Astrocyte (in vitro differentiated cells and primary cell): ENCODE measurements at regions not wholly inside any gene's neighbourhood (a gene's known extent, or its start where the extent isn't known, plus 50 kb on each side); places are given as distances from the start of the nearest gene placed in this dataset.

Source experiments
- DNase-seq: peaks from one replicate; pipeline ENCODE4 v3.0.0-alpha.2; 2010; ENCODE audit warnings: low read depth
- FAIRE-seq: peaks from 2 replicates; lab custom pipeline; 2011; peaks lifted over from hg19 to GRCh38; lab: Jason Lieb, UNC
- H2AFZ ChIP-seq: 2 replicates; pipeline ENCODE4 v1.6.0; 2012; ENCODE audit warnings: low read depth, low read length, inconsistent platforms
- H3K27ac ChIP-seq: 2 replicates; pipeline ENCODE4 v1.5.1; 2011; ENCODE audit warnings: low read depth, low read length, inconsistent platforms
- H3K27me3 ChIP-seq: 2 replicates; pipeline ENCODE4 v1.6.0; 2011; ENCODE audit warnings: low read length, inconsistent platforms; ENCODE audit not compliant: insufficient read depth
- H3K36me3 ChIP-seq: 2 replicates; pipeline ENCODE4 v1.5.1; 2011; ENCODE audit warnings: low read length, inconsistent platforms; ENCODE audit not compliant: insufficient read depth
- H3K4me1 ChIP-seq: 2 replicates; pipeline ENCODE4 v1.5.1; 2011; ENCODE audit warnings: low read length, inconsistent platforms; ENCODE audit not compliant: insufficient read depth
- H3K4me2 ChIP-seq: 2 replicates; pipeline ENCODE4 v1.6.0; 2012; ENCODE audit warnings: low read length, inconsistent platforms
- H3K4me3 ChIP-seq: 2 replicates; pipeline ENCODE4 v1.5.1; 2011; ENCODE audit warnings: low read depth, mild to moderate bottlenecking, low read length, inconsistent platforms; ENCODE audit not compliant: insufficient read depth
- H3K79me2 ChIP-seq: 2 replicates; pipeline ENCODE4 v1.6.0; 2012; ENCODE audit warnings: mild to moderate bottlenecking, low read length, inconsistent platforms; ENCODE audit not compliant: insufficient read depth
- H3K9ac ChIP-seq: 2 replicates; pipeline ENCODE4 v1.6.0; 2012; ENCODE audit warnings: mild to moderate bottlenecking, low read length, inconsistent platforms
- H3K9me3 ChIP-seq: 2 replicates; pipeline ENCODE4 v1.5.1; 2012; ENCODE audit warnings: low read depth, mild to moderate bottlenecking, low read length, inconsistent platforms; ENCODE audit not compliant: insufficient read depth
- H4K20me1 ChIP-seq: 2 replicates; pipeline ENCODE4 v1.6.0; 2012; ENCODE audit warnings: low read length, inconsistent platforms; ENCODE audit not compliant: insufficient read depth
- H3K27ac Mint-ChIP-seq: one replicate; pipeline ENCODE4 v1.8.0; 2021; ENCODE audit warnings: mild to moderate bottlenecking, mixed read lengths; ENCODE audit not compliant: unreplicated experiment
- H3K27me3 Mint-ChIP-seq: one replicate; pipeline ENCODE4 v1.8.0; 2021; ENCODE audit warnings: low read depth, mixed read lengths; ENCODE audit not compliant: unreplicated experiment
- H3K36me3 Mint-ChIP-seq: one replicate; pipeline ENCODE4 v1.8.0; 2021; ENCODE audit warnings: low read depth, mixed read lengths; ENCODE audit not compliant: unreplicated experiment
- H3K4me1 Mint-ChIP-seq: one replicate; pipeline ENCODE4 v1.8.0; 2021; ENCODE audit warnings: low read depth, mixed read lengths; ENCODE audit not compliant: unreplicated experiment
- H3K4me3 Mint-ChIP-seq: one replicate; pipeline ENCODE4 v1.8.0; 2021; ENCODE audit warnings: mild to moderate bottlenecking, moderate library complexity, mixed read lengths; ENCODE audit not compliant: unreplicated experiment
- H3K9me3 Mint-ChIP-seq: one replicate; pipeline ENCODE4 v1.8.0; 2021; ENCODE audit warnings: mild to moderate bottlenecking, mixed read lengths; ENCODE audit not compliant: unreplicated experiment
- CTCF ChIP-seq: IDR thresholded peaks from 2 replicates; pipeline ENCODE4 v1.5.1; 2011; ENCODE audit warnings: low read depth, mild to moderate bottlenecking, inconsistent platforms, low read length, moderate library complexity; ENCODE audit not compliant: insufficient read depth
- EZH2 ChIP-seq: IDR thresholded peaks from 2 replicates; pipeline ENCODE4 v1.6.1; 2012; ENCODE audit warnings: mild to moderate bottlenecking, low read length, inconsistent platforms; ENCODE audit not compliant: insufficient read depth

- Histone ChIP-seq H4K20me1 (peaks cover 70% of the 10 kb centered on the region), H3K4me1 (peaks cover 23% of the 10 kb centered on the region), H3K79me2 (peaks cover 48% of the 10 kb centered on the region), H2AFZ (no peak overlapping the region), H3K4me2 (no peak overlapping the region), H3K4me3 (no peak overlapping the region), H3K27me3 (no peaks in the 10 kb centered on the region), H3K36me3 (no peaks in the 10 kb centered on the region), H3K27ac (no peak overlapping the region), H3K9me3 (no peaks in the 10 kb centered on the region), H3K9ac (no peak overlapping the region)
- no peaks in the 10 kb centered on the region for H3K27me3 Mint-ChIP-seq
- TF ChIP-seq CTCF (no peak), EZH2 (no peak)
- no peak overlapping the region for H3K4me3 Mint-ChIP-seq
- H3K4me1 Mint-ChIP-seq, result peaks cover 5% of the 10 kb centered on the region
- peaks cover 4% of the 10 kb centered on the region for H3K9me3 Mint-ChIP-seq
- no peak overlapping the region for H3K27ac Mint-ChIP-seq
- DNase-seq (no peak), FAIRE-seq (no peak)
- H3K36me3 Mint-ChIP-seq, result peaks cover 3% of the 10 kb centered on the region
Measured at GRCh38 chr17:77356109-77356689, 215.4 kb downstream of the SEC14L1 start.

- Histone ChIP-seq H3K79me2 (peaks cover 45% of the 10 kb centered on the region), H3K27me3 (no peaks in the 10 kb centered on the region), H4K20me1 (peaks cover 65% of the 10 kb centered on the region), H3K4me2 (no peak overlapping the region), H2AFZ (no peak overlapping the region), H3K27ac (no peak overlapping the region), H3K36me3 (no peaks in the 10 kb centered on the region), H3K9me3 (no peaks in the 10 kb centered on the region), H3K4me1 (peaks cover 17% of the 10 kb centered on the region), H3K9ac (no peak overlapping the region), H3K4me3 (no peak overlapping the region)
- H3K36me3 Mint-ChIP-seq, result peaks cover 3% of the 10 kb centered on the region
- no peak overlapping the region for H3K4me3 Mint-ChIP-seq
- H3K4me1 Mint-ChIP-seq, result peaks cover 5% of the 10 kb centered on the region
- DNase-seq (no peak), FAIRE-seq (no peak)
- TF ChIP-seq CTCF (no peak), EZH2 (no peak)
- no peaks in the 10 kb centered on the region for H3K27me3 Mint-ChIP-seq
- H3K9me3 Mint-ChIP-seq, result peaks cover 4% of the 10 kb centered on the region
- H3K27ac Mint-ChIP-seq, result no peak overlapping the region
Measured at GRCh38 chr17:77356690-77357201, 216.0 kb downstream of the SEC14L1 start.

- no peaks in the 10 kb centered on the region for H3K27me3 ChIP-seq
- H3K36me3 ChIP-seq, result no peaks in the 10 kb centered on the region
- no peak for FAIRE-seq
- peaks cover 26% of the 10 kb centered on the region for H3K4me1 ChIP-seq
- peaks cover 41% of the 10 kb centered on the region for H3K79me2 ChIP-seq
- peaks cover 4% of the 10 kb centered on the region for H3K9me3 Mint-ChIP-seq
- H3K4me1 Mint-ChIP-seq, result peaks cover 17% of the 10 kb centered on the region
- peaks cover 5% of the 10 kb centered on the region for H3K36me3 Mint-ChIP-seq
- H3K4me2 ChIP-seq, result no peak overlapping the region
- no peak overlapping the region for H3K4me3 Mint-ChIP-seq
- no peaks in the 10 kb centered on the region for H3K27me3 Mint-ChIP-seq
- TF ChIP-seq EZH2 (no peak), CTCF (no peak)
- no peak overlapping the region for H3K4me3 ChIP-seq
- DNase-seq, result no peak
- H4K20me1 ChIP-seq, result peaks cover 54% of the 10 kb centered on the region
- no peak overlapping the region for H2AFZ ChIP-seq
- no peak overlapping the region for H3K27ac Mint-ChIP-seq
- no peak overlapping the region for H3K27ac ChIP-seq
- H3K9me3 ChIP-seq, result no peaks in the 10 kb centered on the region
- no peak overlapping the region for H3K9ac ChIP-seq
Measured at GRCh38 chr17:77358801-77359200, 218.0 kb downstream of the SEC14L1 start.
